ENCODE measurements at regions not wholly inside any gene's neighbourhood (a gene's known extent, or its start where the extent isn't known, plus 50 kb on each side); places are given as distances from the start of the nearest gene placed in this dataset.

GRCh38 chr16:7919782-7920181, 587.1 kb downstream of the RBFOX1 start:
- TF ChIP-seq CTCF (conservative IDR thresholded peaks at IDR 0.05 in 1 of 2, IDR thresholded peaks at IDR 0.05 in 1 of 2; ENCODE audit: extremely low read depth in 1 of 2, insufficient read depth in 1 of 2, low read depth in 1 of 2, low read length in 2 of 2) (no peak), EZH2 (IDR thresholded peaks at IDR 0.05; ENCODE audit: borderline replicate concordance, low read length) (no peak)
